Mucosa of descending colon (tissue), 3 donors: ENCODE measurements at regions not wholly inside any gene's neighbourhood (a gene's known extent, or its start where the extent isn't known, plus 50 kb on each side); places are given as distances from the start of the nearest gene placed in this dataset.

Experiments used
- ATAC-seq: fragments of 200-7000 bp; cut with Tn5 transposase; one replicate; pipeline ENCODE4 v1.9.1; 2020; ENCODE audit warnings: mild to moderate bottlenecking, moderate library complexity
- DNase-seq, 3 donors: peaks; one replicate each; pipeline ENCODE4 v3.0.0-alpha.2; 2020
- H3K36me3 ChIP-seq: fragments of 200-600 bp; one replicate; pipeline ENCODE4 v1.8.0; 2021; ENCODE audit warnings: low read depth, mild to moderate bottlenecking
- H3K4me1 ChIP-seq: fragments of 200-600 bp; one replicate; pipeline ENCODE4 v1.8.0; 2021; ENCODE audit warnings: low read depth, mild to moderate bottlenecking
- H3K4me3 ChIP-seq: fragments of 200-600 bp; one replicate; pipeline ENCODE4 v1.8.0; 2021; ENCODE audit warnings: mild to moderate bottlenecking
- H3K9me3 ChIP-seq: fragments of 200-600 bp; one replicate; pipeline ENCODE4 v1.8.0; 2021; ENCODE audit warnings: mild to moderate bottlenecking
- CTCF ChIP-seq: fragments of 200-600 bp; IDR thresholded peaks from one replicate; pipeline ENCODE4 v1.8.0; 2022; ENCODE audit warnings: antibody characterized with exemption, mild to moderate bottlenecking
- intact Hi-C, 2 donors: fragments of 100-400 bp; cut with DNase I in 1 of 2; cut with micrococcal nuclease in 1 of 2; formaldehyde crosslinking; loops; one replicate each; pipeline versions ENCODE4 v1.11.0 to v1.11.1; 2022; cut with DNase I, micrococcal nuclease
- donor health status: DM: no; HTN: no; CAD: no; lungs with moderate emphysema.
- donor health status: DM: no; HTN: no; CAD: no.
- donor health status: DM: no; HTN: yes; CAD: no.

- ATAC-seq (no peak), DNase-seq (no peak)
- intact Hi-C loops: no loop called here
- H3K36me3 ChIP-seq: no peaks in the 10 kb centered on the region
- H3K4me3 ChIP-seq: no peak overlapping the region
- H3K9me3 ChIP-seq: peaks cover 28% of the 10 kb centered on the region
- TF ChIP-seq CTCF: no peak
- no peaks in the 10 kb centered on the region for H3K4me1 ChIP-seq
These were observed 648.7 kb upstream of the CDH18 start for GRCh38 chr5:20636686-20637085.

- intact Hi-C loops: no loop called here
- ATAC-seq: no peak
- Histone ChIP-seq H3K4me3 (no peak overlapping the region), H3K36me3 (no peaks in the 10 kb centered on the region), H3K9me3 (peaks cover 28% of the 10 kb centered on the region), H3K4me1 (no peaks in the 10 kb centered on the region)
- no peak for DNase-seq
- no peak for TF ChIP-seq CTCF
These were observed 631.6 kb upstream of the CDH18 start for GRCh38 chr5:20619591-20619990.

- no peaks in the 10 kb centered on the region for H3K36me3 ChIP-seq
- no peak for ATAC-seq
- no peak for DNase-seq
- no peak overlapping the region for H3K4me3 ChIP-seq
- H3K9me3 ChIP-seq: peaks cover 33% of the 10 kb centered on the region
- intact Hi-C loops: no loop called here
- TF ChIP-seq CTCF: no peak
- H3K4me1 ChIP-seq: no peaks in the 10 kb centered on the region
These were observed 630.3 kb upstream of the CDH18 start for GRCh38 chr5:20618340-20618739.

- Histone ChIP-seq H3K4me3 (no peak overlapping the region), H3K4me1 (no peaks in the 10 kb centered on the region), H3K9me3 (peaks cover 36% of the 10 kb centered on the region), H3K36me3 (no peaks in the 10 kb centered on the region)
- intact Hi-C loops: no loop called here
- no peak for ATAC-seq
- no peak for TF ChIP-seq CTCF
- DNase-seq: no peak
These were observed 629.8 kb upstream of the CDH18 start for GRCh38 chr5:20617841-20618240.

- no peak for TF ChIP-seq CTCF
- no peak for ATAC-seq
- no peak for DNase-seq
These were observed 628.0 kb upstream of the CDH18 start for GRCh38 chr5:20615888-20616563.

GRCh38 chr5:20611620-20612019 is 623.6 kb upstream of the CDH18 start:
- no peak for TF ChIP-seq CTCF
- ATAC-seq: no peak

More at GRCh38 chr5:20615888-20616563, 628.0 kb upstream of the CDH18 start:
- Histone ChIP-seq H3K36me3 (no peaks in the 10 kb centered on the region), H3K4me3 (no peak overlapping the region), H3K9me3 (peaks cover 39% of the 10 kb centered on the region), H3K4me1 (no peaks in the 10 kb centered on the region)
- intact Hi-C loops: no loop called here

More at GRCh38 chr5:20611620-20612019, 623.6 kb upstream of the CDH18 start:
- intact Hi-C loops: no loop called here
- H3K4me1 ChIP-seq: no peaks in the 10 kb centered on the region
- no peak overlapping the region for H3K4me3 ChIP-seq
- DNase-seq: no peak
- no peaks in the 10 kb centered on the region for H3K36me3 ChIP-seq
- H3K9me3 ChIP-seq: peaks cover 30% of the 10 kb centered on the region
